Lower leg skin (tissue), 4 donors: ENCODE measurements at regions not wholly inside any gene's neighbourhood (a gene's known extent, or its start where the extent isn't known, plus 50 kb on each side); places are given as distances from the start of the nearest gene placed in this dataset.

Experiments
- DNase-seq, 2 donors: peaks; one replicate each; pipeline ENCODE4 v3.0.0-alpha.2; 2019; ENCODE audit warnings: low spot score in 2 of 2
- H3K4me3 ChIP-seq: fragments of 200-600 bp; sonication (generic); 2 replicates; pipeline ENCODE4 v1.5.1; 2017; ENCODE audit warnings: mild to moderate bottlenecking, low read depth; ENCODE audit not compliant: poor library complexity, severe bottlenecking
- CTCF ChIP-seq, 3 donors: fragments of 450-650 bp; IDR thresholded peaks; one replicate each; pipeline ENCODE4 v1.5.1; 2016; ENCODE audit warnings: antibody characterized with exemption in 3 of 3, mild to moderate bottlenecking in 3 of 3, moderate library complexity in 2 of 3
- POLR2A ChIP-seq, 2 donors: fragments of 450-650 bp; IDR thresholded peaks; one replicate each; pipeline ENCODE4 v1.6.1; 2016 to 2017; ENCODE audit warnings: antibody characterized with exemption in 2 of 2, mild to moderate bottlenecking in 1 of 2, moderate library complexity in 1 of 2
- WGBS, 2 donors: methylation state at CpG; one replicate each; pipeline ENCODE4 v1.1.5; 2018; 5-methylcytosine and 5-hydroxymethylcytosine counted together
- intact Hi-C: fragments of 100-400 bp; cut with DNase I; formaldehyde crosslinking; loops from one replicate; pipeline ENCODE4 v1.15.0; 2023; ENCODE audit warnings: low total_unique reads

- peak in 1 of 2 donors; percentile 4 for DNase-seq
- intact Hi-C loops, result no loop called here
- TF ChIP-seq CTCF (IDR thresholded peaks at IDR 0.05) (no peak), POLR2A (IDR thresholded peaks at IDR 0.05) (no peak)
- no peak overlapping the region for H3K4me3 ChIP-seq
- 56 to 58% methylated on average over 5 of the region's 5 CpGs for WGBS, 2 donors
Measured at GRCh38 chr2:43010438-43011157, 215.8 kb downstream of the ZFP36L2 start.

GRCh38 chr2:43009448-43009847, 217.0 kb downstream of the ZFP36L2 start:
- no peak overlapping the region for H3K4me3 ChIP-seq
- intact Hi-C loops, result no loop called here
- DNase-seq, result no peak
- no peak for TF ChIP-seq POLR2A (IDR thresholded peaks at IDR 0.05)
- no peak for TF ChIP-seq CTCF (IDR thresholded peaks at IDR 0.05)
- 87 to 92% methylated on average over 5 of the region's 5 CpGs for WGBS, 2 donors

GRCh38 chr2:43008388-43008787, 216.0 kb upstream of the HAAO start:
- WGBS, 2 donors, result 68 to 90% methylated on average over 4 of the region's 4 CpGs
- DNase-seq, result peak in 1 of 2 donors; percentile 67

GRCh38 chr2:43007901-43008300, 215.5 kb upstream of the HAAO start:
- WGBS, 2 donors, result 90 to 100% methylated on average over 2 of the region's 2 CpGs
- TF ChIP-seq POLR2A (IDR thresholded peaks at IDR 0.05) (no peak), CTCF (IDR thresholded peaks at IDR 0.05) (no peak)
- DNase-seq, result peak in 1 of 2 donors; percentile 42
- H3K4me3 ChIP-seq, result no peak overlapping the region
- intact Hi-C loops, result no loop called here

More at GRCh38 chr2:43008388-43008787, 216.0 kb upstream of the HAAO start:
- TF ChIP-seq CTCF (IDR thresholded peaks at IDR 0.05) (no peak), POLR2A (IDR thresholded peaks at IDR 0.05) (no peak)
- H3K4me3 ChIP-seq, result no peak overlapping the region
- intact Hi-C loops, result no loop called here

- intact Hi-C loops, result no loop called here
- DNase-seq, result peak in 1 of 2 donors; percentile 69
- no peak for TF ChIP-seq CTCF (IDR thresholded peaks at IDR 0.05)
Measured at GRCh38 chr2:43006834-43007543, 214.6 kb upstream of the HAAO start.

More at GRCh38 chr2:43006834-43007543, 214.6 kb upstream of the HAAO start:
- WGBS, 2 donors, result 90 to 94% methylated on average over 5 of the region's 5 CpGs
- H3K4me3 ChIP-seq, result no peak overlapping the region
